Keratinocyte (primary cell): ENCODE measurements at regions not wholly inside any gene's neighbourhood (a gene's known extent, or its start where the extent isn't known, plus 50 kb on each side); places are given as distances from the start of the nearest gene placed in this dataset.

Experiments used
- DNase-seq: peaks from one replicate; pipeline ENCODE4 v3.0.0-alpha.2; 2011; ENCODE audit warnings: low read depth, missing footprints, low spot score
- FAIRE-seq: peaks from 2 replicates; lab custom pipeline; 2011; peaks lifted over from hg19 to GRCh38; lab: Jason Lieb, UNC
- H2AFZ ChIP-seq: 2 replicates; pipeline ENCODE4 v1.6.0; 2012; ENCODE audit warnings: low read length, control low read depth, inconsistent platforms; ENCODE audit not compliant: control insufficient read depth
- H3K27ac ChIP-seq: 2 replicates; pipeline ENCODE4 v1.5.1; 2011; ENCODE audit warnings: low read length; ENCODE audit not compliant: control insufficient read depth, insufficient read depth
- H3K27me3 ChIP-seq: 3 replicates; pipeline ENCODE4 v1.6.0; 2011; ENCODE audit warnings: low read length; ENCODE audit not compliant: control insufficient read depth, insufficient read depth; ENCODE audit errors: extremely low read depth
- H3K36me3 ChIP-seq, 2 experiments: 2 replicates in 1 of 2; 3 replicates in 1 of 2; pipeline ENCODE4 v1.5.1; 2011; ENCODE audit warnings: low read length in 2 of 2, mild to moderate bottlenecking in 1 of 2; ENCODE audit not compliant: control insufficient read depth in 2 of 2, insufficient read depth in 2 of 2; ENCODE audit errors: extremely low read depth in 1 of 2
- H3K4me1 ChIP-seq: 3 replicates; pipeline ENCODE4 v1.5.1; 2011; ENCODE audit warnings: low read length; ENCODE audit not compliant: control insufficient read depth, insufficient read depth; ENCODE audit errors: extremely low read depth
- H3K4me2 ChIP-seq: 3 replicates; pipeline ENCODE4 v1.6.0; 2011; ENCODE audit warnings: low read depth, low read length; ENCODE audit not compliant: control insufficient read depth, insufficient read depth; ENCODE audit errors: extremely low read depth
- H3K4me3 ChIP-seq, 3 experiments: fragments of 200-600 bp in 1 of 3; sonication (generic) in 1 of 3; 2 replicates in 2 of 3; 3 replicates in 1 of 3; pipeline ENCODE4 v1.5.1; 2011 to 2016; ENCODE audit warnings: low read length in 3 of 3, mild to moderate bottlenecking in 3 of 3, control low read depth in 2 of 3, inconsistent platforms in 1 of 3, low read depth in 1 of 3, mixed read lengths in 1 of 3, mixed run types in 1 of 3, moderate library complexity in 1 of 3; ENCODE audit not compliant: control insufficient read depth in 2 of 3, insufficient read depth in 2 of 3; ENCODE audit errors: extremely low read depth in 1 of 3
- H3K79me2 ChIP-seq: 2 replicates; pipeline ENCODE4 v1.6.0; 2012; ENCODE audit warnings: low read length; ENCODE audit not compliant: control insufficient read depth, insufficient read depth
- H3K9ac ChIP-seq: 3 replicates; pipeline ENCODE4 v1.6.0; 2011; ENCODE audit warnings: low read length; ENCODE audit not compliant: control insufficient read depth, insufficient read depth; ENCODE audit errors: extremely low read depth
- H3K9me1 ChIP-seq: 3 replicates; pipeline ENCODE4 v1.6.0; 2011; ENCODE audit warnings: low read length; ENCODE audit not compliant: control insufficient read depth, insufficient read depth; ENCODE audit errors: extremely low read depth
- H3K9me3 ChIP-seq: 2 replicates; pipeline ENCODE4 v1.5.1; 2012; ENCODE audit warnings: low read depth, low read length; ENCODE audit not compliant: control insufficient read depth
- H4K20me1 ChIP-seq: 3 replicates; pipeline ENCODE4 v1.6.0; 2011; ENCODE audit warnings: low read length; ENCODE audit not compliant: control insufficient read depth, insufficient read depth; ENCODE audit errors: extremely low read depth
- CTCF ChIP-seq, 3 experiments: IDR thresholded peaks in 1 of 3; conservative IDR thresholded peaks in 1 of 3; optimal IDR thresholded peaks in 1 of 3; 2 replicates in 2 of 3; 3 replicates in 1 of 3; pipeline versions ENCODE3 to v1.5.1; 2011; ENCODE audit warnings: low read length in 3 of 3, mild to moderate bottlenecking in 3 of 3, moderate library complexity in 2 of 3, control low read depth in 1 of 3, inconsistent platforms in 1 of 3; ENCODE audit not compliant: insufficient read depth in 2 of 3; ENCODE audit errors: extremely low read depth in 1 of 3
- EZH2 ChIP-seq: IDR thresholded peaks from one replicate; pipeline ENCODE4 v1.6.1; 2012; ENCODE audit warnings: inconsistent platforms, mild to moderate bottlenecking, low read length, moderate library complexity
- dilution Hi-C: fragments of 300-500 bp; cut with MboI; formaldehyde crosslinking; loops from one replicate; pipeline ENCODE4 v1.7.0; 2020; ENCODE audit warnings: low sequenced_read_pairs; ENCODE audit not compliant: extremely low pct_ligation_motif_present

GRCh38 chr1:199184180-199184579 is 545.3 kb downstream of the PTPRC start:
- Histone ChIP-seq H3K27ac (no peak overlapping the region), H3K4me1 (no peaks in the 10 kb centered on the region), H3K27me3 (peaks cover 2% of the 10 kb centered on the region), H3K9me3 (no peaks in the 10 kb centered on the region), H2AFZ (no peak overlapping the region), H3K4me3 (no peak overlapping the region), H3K9me1 (no peaks in the 10 kb centered on the region), H3K4me2 (no peak overlapping the region), H3K9ac (no peak overlapping the region), H3K36me3 (no peaks in the 10 kb centered on the region), H4K20me1 (no peaks in the 10 kb centered on the region), H3K79me2 (no peaks in the 10 kb centered on the region)
- FAIRE-seq (no peak), DNase-seq (no peak)
- TF ChIP-seq CTCF (optimal IDR thresholded peaks at IDR 0.05 in 1 of 3, IDR thresholded peaks at IDR 0.05 in 1 of 3, conservative IDR thresholded peaks at IDR 0.05 in 1 of 3; ENCODE audit: extremely low read depth in 1 of 3, insufficient read depth in 2 of 3, low read length in 3 of 3) (no peak), EZH2 (no peak)
- dilution Hi-C loops, result no loop called here

- no peak overlapping the region for H3K9ac ChIP-seq
- no peaks in the 10 kb centered on the region for H3K36me3 ChIP-seq
- no peak overlapping the region for H3K4me3 ChIP-seq
- H4K20me1 ChIP-seq, result no peaks in the 10 kb centered on the region
- H2AFZ ChIP-seq, result no peak overlapping the region
- TF ChIP-seq EZH2, result no peak
- no peak for TF ChIP-seq CTCF (optimal IDR thresholded peaks at IDR 0.05 in 1 of 3, IDR thresholded peaks at IDR 0.05 in 1 of 3, conservative IDR thresholded peaks at IDR 0.05 in 1 of 3; ENCODE audit: extremely low read depth in 1 of 3, insufficient read depth in 2 of 3, low read length in 3 of 3)
- H3K9me1 ChIP-seq, result no peaks in the 10 kb centered on the region
- no peak overlapping the region for H3K27ac ChIP-seq
- FAIRE-seq (no peak), DNase-seq (no peak)
- no peaks in the 10 kb centered on the region for H3K27me3 ChIP-seq
- H3K79me2 ChIP-seq, result no peaks in the 10 kb centered on the region
- H3K4me1 ChIP-seq, result no peaks in the 10 kb centered on the region
- dilution Hi-C loops, result no loop called here
- H3K9me3 ChIP-seq, result no peaks in the 10 kb centered on the region
- no peak overlapping the region for H3K4me2 ChIP-seq
Measured at GRCh38 chr1:199194862-199195261, 556.0 kb downstream of the PTPRC start.
